ENCODE measurements at regions not wholly inside any gene's neighbourhood (a gene's known extent, or its start where the extent isn't known, plus 50 kb on each side); places are given as distances from the start of the nearest gene placed in this dataset.
"Not testable (repeated sequence)": the region's sequence is repeated elsewhere in the genome, so short reads cannot be mapped to it uniquely, and the experiment has no call there.

DNA sequence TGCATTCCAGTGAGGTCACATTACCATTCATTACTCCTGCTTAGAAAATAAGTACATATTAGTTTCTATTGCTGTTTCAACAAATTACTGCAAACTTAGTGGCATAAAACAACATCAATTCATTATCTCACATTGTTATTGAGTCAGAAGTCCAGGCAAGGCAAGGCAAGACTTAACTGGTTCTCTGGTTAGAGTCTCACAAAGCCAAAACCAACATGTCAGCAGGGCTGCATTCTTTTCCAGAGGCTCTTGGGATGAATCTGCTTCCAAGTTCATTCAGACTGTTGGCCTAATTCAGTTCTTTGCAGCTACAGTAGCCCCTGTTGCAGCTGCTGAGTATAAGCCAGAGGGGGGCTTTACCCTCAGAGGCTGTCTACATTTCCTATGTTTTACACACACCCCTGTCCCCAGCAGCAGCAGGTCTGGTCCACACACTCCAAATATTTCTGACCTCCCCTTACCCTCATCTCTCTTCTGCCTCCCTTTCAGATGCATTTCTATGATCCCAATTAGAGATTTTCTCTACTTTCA is 892.1 kb upstream of the EPHA5 start:
- H3K4me1 ChIP-seq (ENCODE audit: control insufficient read depth, extremely low read depth, insufficient read depth, low read length), result no peaks in the 10 kb centered on the region
- dilution Hi-C loops (cut with MboI; ENCODE audit: extremely low pct_ligation_motif_present, low sequenced_read_pairs), result no loop called here
- H3K9ac ChIP-seq (replicated peaks; ENCODE audit: extremely low read depth, insufficient read depth, low read length), result no peak overlapping the region
- ChIA-PET CTCF (no interaction called here), POLR2A (no interaction called here)
- H3K27ac ChIP-seq (ENCODE audit: insufficient read depth, low read depth, low read length), result no peak overlapping the region
- H3K9me1 ChIP-seq (replicated peaks; ENCODE audit: control insufficient read depth, extremely low read depth, insufficient read depth, low read length), result no peaks in the 10 kb centered on the region
- H2AFZ ChIP-seq (ENCODE audit: low read depth, low read length), result no peak overlapping the region
- no peaks in the 10 kb centered on the region for H3K79me2 ChIP-seq (ENCODE audit: control insufficient read depth, insufficient read depth, low read length)
- no peak overlapping the region for H3K4me2 ChIP-seq (ENCODE audit: insufficient read depth, low read length)
- H3K36me3 ChIP-seq (ENCODE audit: control insufficient read depth in 2 of 2, extremely low read depth in 1 of 2, insufficient read depth in 2 of 2, low read length in 2 of 2), result no peaks in the 10 kb centered on the region
- no TSS peak for BruUV-seq (replicated peaks)
- H3K4me3 ChIP-seq (replicated peaks in 1 of 3; ENCODE audit: insufficient read depth in 1 of 3, low read depth in 1 of 3, low read length in 3 of 3), result no peak overlapping the region
- no peak for FAIRE-seq
- H4K20me1 ChIP-seq (replicated peaks; ENCODE audit: control insufficient read depth, extremely low read depth, insufficient read depth, low read length), result no peaks in the 10 kb centered on the region
- no peak for TF ChIP-seq POLR2AphosphoS5 (IDR thresholded peaks at IDR 0.05; ENCODE audit: insufficient read depth, low read depth, low read length)
- no peak for TF ChIP-seq POLR2A (IDR thresholded peaks at IDR 0.05; ENCODE audit: low read depth, low read length)
- no peak for DNase-seq (ENCODE audit: low read depth, low spot score)
- H3K9me3 ChIP-seq (replicated peaks; ENCODE audit: control insufficient read depth, insufficient read depth, low read length), result no peaks in the 10 kb centered on the region
- no peaks in the 10 kb centered on the region for H3K27me3 ChIP-seq (ENCODE audit: control insufficient read depth in 2 of 2, insufficient read depth in 2 of 2, low read length in 2 of 2)
- intact Hi-C loops (cut with micrococcal nuclease), result no loop called here

DNA sequence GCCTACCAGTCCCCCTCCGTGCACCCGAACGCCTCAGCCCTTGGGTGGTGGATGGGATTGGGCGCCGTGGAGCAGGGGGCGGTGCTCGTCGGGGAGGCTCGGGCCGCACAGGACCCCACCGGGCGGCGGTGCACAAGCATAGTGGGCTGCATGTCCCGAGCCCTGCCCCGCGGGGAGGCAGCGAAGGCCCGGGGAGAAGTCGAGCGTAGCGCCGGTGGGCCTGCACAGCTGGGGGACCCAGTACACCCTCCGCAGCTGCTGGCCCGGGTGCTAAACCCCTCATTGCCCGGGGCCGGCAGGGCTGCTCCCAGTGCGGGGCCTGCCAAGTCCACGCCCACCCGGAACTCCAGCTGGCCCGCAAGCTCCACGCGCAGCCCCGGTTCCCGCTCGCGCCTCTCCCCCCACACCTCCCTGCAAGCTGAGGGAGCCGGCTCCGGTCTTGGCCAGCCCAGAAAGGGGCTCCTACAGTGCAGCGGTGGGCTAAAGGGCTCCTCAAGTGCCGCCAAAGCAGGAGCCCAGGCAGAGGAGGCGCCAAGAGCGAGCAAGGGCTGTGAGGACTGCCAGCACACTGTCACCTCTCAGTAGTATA is 891.3 kb upstream of the EPHA5 start:
- dilution Hi-C loops (cut with MboI; ENCODE audit: extremely low pct_ligation_motif_present, low sequenced_read_pairs); H3K4me2 ChIP-seq (ENCODE audit: insufficient read depth, low read length); H3K27me3 ChIP-seq (ENCODE audit: control insufficient read depth in 2 of 2, insufficient read depth in 2 of 2, low read length in 2 of 2); H3K79me2 ChIP-seq (ENCODE audit: control insufficient read depth, insufficient read depth, low read length); intact Hi-C loops (cut with micrococcal nuclease); H3K27ac ChIP-seq (ENCODE audit: insufficient read depth, low read depth, low read length); POLR2A ChIA-PET; H3K4me1 ChIP-seq (ENCODE audit: control insufficient read depth, extremely low read depth, insufficient read depth, low read length); FAIRE-seq; H3K9ac ChIP-seq (replicated peaks; ENCODE audit: extremely low read depth, insufficient read depth, low read length); H3K9me1 ChIP-seq (replicated peaks; ENCODE audit: control insufficient read depth, extremely low read depth, insufficient read depth, low read length); DNase-seq (ENCODE audit: low read depth, low spot score); H3K36me3 ChIP-seq (ENCODE audit: control insufficient read depth in 2 of 2, extremely low read depth in 1 of 2, insufficient read depth in 2 of 2, low read length in 2 of 2); H3K4me3 ChIP-seq (replicated peaks in 1 of 3; ENCODE audit: insufficient read depth in 1 of 3, low read depth in 1 of 3, low read length in 3 of 3); H3K9me3 ChIP-seq (replicated peaks; ENCODE audit: control insufficient read depth, insufficient read depth, low read length); BruUV-seq (replicated peaks); H4K20me1 ChIP-seq (replicated peaks; ENCODE audit: control insufficient read depth, extremely low read depth, insufficient read depth, low read length); H2AFZ ChIP-seq (ENCODE audit: low read depth, low read length); CTCF ChIA-PET: not testable (repeated sequence)

Data from endothelial cell of umbilical vein (primary cell).